ENCODE measurements at regions not wholly inside any gene's neighbourhood (a gene's known extent, or its start where the extent isn't known, plus 50 kb on each side); places are given as distances from the start of the nearest gene placed in this dataset.

DNA sequence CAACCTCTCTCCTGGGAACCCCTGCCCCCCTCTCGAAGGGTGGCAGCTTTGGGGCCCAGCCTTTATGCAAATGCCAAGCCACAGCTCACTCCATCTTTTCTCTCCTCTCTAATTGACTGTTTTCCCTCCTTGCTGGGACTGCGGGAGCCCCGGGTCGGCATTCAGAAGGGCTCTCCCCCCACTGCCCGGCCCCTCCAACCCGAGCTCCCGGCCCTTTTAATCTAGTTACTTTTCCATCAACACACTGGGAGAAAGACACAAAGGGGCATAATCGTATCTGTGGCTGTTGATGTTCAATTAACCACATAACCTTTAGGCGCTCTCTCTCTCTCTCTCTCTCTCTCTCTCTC lies 95.4 kb downstream of the INHBB start:
- TF ChIP-seq, protein P1, sequence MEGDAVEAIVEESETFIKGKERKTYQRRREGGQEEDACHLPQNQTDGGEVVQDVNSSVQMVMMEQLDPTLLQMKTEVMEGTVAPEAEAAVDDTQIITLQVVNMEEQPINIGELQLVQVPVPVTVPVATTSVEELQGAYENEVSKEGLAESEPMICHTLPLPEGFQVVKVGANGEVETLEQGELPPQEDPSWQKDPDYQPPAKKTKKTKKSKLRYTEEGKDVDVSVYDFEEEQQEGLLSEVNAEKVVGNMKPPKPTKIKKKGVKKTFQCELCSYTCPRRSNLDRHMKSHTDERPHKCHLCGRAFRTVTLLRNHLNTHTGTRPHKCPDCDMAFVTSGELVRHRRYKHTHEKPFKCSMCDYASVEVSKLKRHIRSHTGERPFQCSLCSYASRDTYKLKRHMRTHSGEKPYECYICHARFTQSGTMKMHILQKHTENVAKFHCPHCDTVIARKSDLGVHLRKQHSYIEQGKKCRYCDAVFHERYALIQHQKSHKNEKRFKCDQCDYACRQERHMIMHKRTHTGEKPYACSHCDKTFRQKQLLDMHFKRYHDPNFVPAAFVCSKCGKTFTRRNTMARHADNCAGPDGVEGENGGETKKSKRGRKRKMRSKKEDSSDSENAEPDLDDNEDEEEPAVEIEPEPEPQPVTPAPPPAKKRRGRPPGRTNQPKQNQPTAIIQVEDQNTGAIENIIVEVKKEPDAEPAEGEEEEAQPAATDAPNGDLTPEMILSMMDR (conservative IDR thresholded peaks at IDR 0.05 in 1 of 2, IDR thresholded peaks at IDR 0.05 in 1 of 2; ENCODE audit: extremely low read depth in 1 of 2, insufficient read depth in 1 of 2, low read depth in 1 of 2, low read length in 2 of 2) = no peak
- no peak for TF ChIP-seq EZH2 (IDR thresholded peaks at IDR 0.05; ENCODE audit: borderline replicate concordance, low read length)
